NCI-H1048 (cell line): ENCODE measurements at regions not wholly inside any gene's neighbourhood (a gene's known extent, or its start where the extent isn't known, plus 50 kb on each side); places are given as distances from the start of the nearest gene placed in this dataset.

Experiments used
- DNase-seq: peaks from one replicate; lab custom pipeline; 2025; lab: John Stamatoyannopoulos, UW

- DNase-seq: no peak
Measured at GRCh38 chr3:28816017-28816416, 464.9 kb upstream of the RBMS3 start.

- no peak for DNase-seq
Measured at GRCh38 chr3:28824316-28824715, 456.6 kb upstream of the RBMS3 start.

- DNase-seq: no peak
Measured at GRCh38 chr3:28826840-28827239, 454.0 kb upstream of the RBMS3 start.

GRCh38 chr3:28835249-28835648, 445.6 kb upstream of the RBMS3 start:
- no peak for DNase-seq

GRCh38 chr3:28835751-28836150, 445.1 kb upstream of the RBMS3 start:
- DNase-seq: no peak

- DNase-seq: no peak
Measured at GRCh38 chr3:28836199-28836598, 444.7 kb upstream of the RBMS3 start.

GRCh38 chr3:28840976-28841376, 439.9 kb upstream of the RBMS3 start:
- DNase-seq: no peak

- DNase-seq: no peak
Measured at GRCh38 chr3:28841441-28841840, 439.4 kb upstream of the RBMS3 start.

GRCh38 chr3:28844298-28845005, 436.4 kb upstream of the RBMS3 start:
- no peak for DNase-seq

GRCh38 chr3:28845006-28845324, 435.9 kb upstream of the RBMS3 start:
- DNase-seq: no peak

- no peak for DNase-seq
Measured at GRCh38 chr3:28846971-28847478, 433.8 kb upstream of the RBMS3 start.

GRCh38 chr3:28847736-28848135, 433.1 kb upstream of the RBMS3 start:
- DNase-seq: no peak

- DNase-seq: no peak
Measured at GRCh38 chr3:28850186-28850585, 430.7 kb upstream of the RBMS3 start.

- DNase-seq: no peak
Measured at GRCh38 chr3:28853830-28854229, 427.0 kb upstream of the RBMS3 start.

- no peak for DNase-seq
Measured at GRCh38 chr3:28856796-28857195, 424.1 kb upstream of the RBMS3 start.

GRCh38 chr3:28859897-28860296, 421.0 kb upstream of the RBMS3 start:
- no peak for DNase-seq

- no peak for DNase-seq
Measured at GRCh38 chr3:28860307-28860706, 420.6 kb upstream of the RBMS3 start.

GRCh38 chr3:28863186-28863585, 417.7 kb upstream of the RBMS3 start:
- DNase-seq: no peak

GRCh38 chr3:28867836-28868235, 413.0 kb upstream of the RBMS3 start:
- DNase-seq: no peak

- no peak for DNase-seq
Measured at GRCh38 chr3:28868897-28869296, 412.0 kb upstream of the RBMS3 start.

- no peak for DNase-seq
Measured at GRCh38 chr3:28877912-28878311, 403.0 kb upstream of the RBMS3 start.

GRCh38 chr3:28890373-28890772, 390.5 kb upstream of the RBMS3 start:
- DNase-seq: no peak

- DNase-seq: no peak
Measured at GRCh38 chr3:28891485-28891884, 389.4 kb upstream of the RBMS3 start.

- no peak for DNase-seq
Measured at GRCh38 chr3:28900301-28900700, 380.6 kb upstream of the RBMS3 start.
